Endothelial cell of umbilical vein (primary cell): ENCODE measurements at regions not wholly inside any gene's neighbourhood (a gene's known extent, or its start where the extent isn't known, plus 50 kb on each side); places are given as distances from the start of the nearest gene placed in this dataset.

Experiments used
- BruUV-seq: library from RNA; stranded (reverse); fragments of 400-500 nt; replicated peaks from 2 replicates; lab custom pipeline; 2021; lab: Mats Ljungman, UMichigan
- CTCF ChIA-PET: fragments of 300-600, 350-600 bp; sonication (Branson Sonifier 250); formaldehyde crosslinking; loops from one replicate; lab custom pipeline; 2021; ENCODE audit warnings: antibody characterized with exemption, inconsistent platforms; lab: Charles Lee
- POLR2A ChIA-PET: fragments of 300-600, 350-600 bp; sonication (Branson Sonifier 250); formaldehyde crosslinking; loops from one replicate; lab custom pipeline; 2021; ENCODE audit warnings: antibody characterized with exemption, inconsistent platforms; lab: Charles Lee
- DNase-seq: peaks from one replicate; pipeline ENCODE4 v3.0.0-alpha.2; 2011; ENCODE audit warnings: low read depth, low spot score
- FAIRE-seq: peaks from 2 replicates; lab custom pipeline; 2011; peaks lifted over from hg19 to GRCh38; lab: Jason Lieb, UNC
- H2AFZ ChIP-seq: 2 replicates; pipeline ENCODE4 v1.6.0; 2012; ENCODE audit warnings: low read depth, low read length, control low read depth, inconsistent platforms
- H3K27ac ChIP-seq: 2 replicates; pipeline ENCODE4 v1.5.1; 2011; ENCODE audit warnings: low read depth, mild to moderate bottlenecking, control low read depth, low read length, moderate library complexity; ENCODE audit not compliant: insufficient read depth
- H3K27me3 ChIP-seq, 2 experiments: 2 replicates each; pipeline versions ENCODE4 v1.6.0 to v1.6.1; 2011; ENCODE audit warnings: low read length in 2 of 2, mixed read lengths in 1 of 2; ENCODE audit not compliant: control insufficient read depth in 2 of 2, insufficient read depth in 2 of 2
- H3K36me3 ChIP-seq, 2 experiments: 2 replicates in 1 of 2; 3 replicates in 1 of 2; pipeline ENCODE4 v1.5.1; 2011; ENCODE audit warnings: low read length in 2 of 2, mild to moderate bottlenecking in 1 of 2, moderate library complexity in 1 of 2; ENCODE audit not compliant: control insufficient read depth in 2 of 2, insufficient read depth in 2 of 2; ENCODE audit errors: extremely low read depth in 1 of 2
- H3K4me1 ChIP-seq: 3 replicates; pipeline ENCODE4 v1.5.1; 2011; ENCODE audit warnings: mild to moderate bottlenecking, low read length; ENCODE audit not compliant: control insufficient read depth, insufficient read depth; ENCODE audit errors: extremely low read depth
- H3K4me2 ChIP-seq: 2 replicates; pipeline ENCODE4 v1.6.1; 2011; ENCODE audit warnings: low read length, control low read depth, mixed read lengths; ENCODE audit not compliant: insufficient read depth
- H3K4me3 ChIP-seq, 3 experiments: fragments of 200-600 bp in 1 of 3; sonication (generic), shearing (Covaris generic) in 1 of 3; replicated peaks in 1 of 3; 2 replicates each; pipeline ENCODE4 v1.5.1; 2011 to 2016; ENCODE audit warnings: control low read depth in 3 of 3, low read length in 3 of 3, mild to moderate bottlenecking in 2 of 3, inconsistent platforms in 1 of 3, low read depth in 1 of 3, moderate library complexity in 1 of 3; ENCODE audit not compliant: insufficient read depth in 1 of 3
- H3K79me2 ChIP-seq: 2 replicates; pipeline ENCODE4 v1.6.0; 2012; ENCODE audit warnings: low read length, inconsistent platforms; ENCODE audit not compliant: control insufficient read depth, insufficient read depth
- H3K9ac ChIP-seq: replicated peaks from 2 replicates; pipeline ENCODE3; 2011; ENCODE audit warnings: low read length, control low read depth; ENCODE audit not compliant: insufficient read depth; ENCODE audit errors: extremely low read depth
- H3K9me1 ChIP-seq: replicated peaks from 3 replicates; pipeline ENCODE4 v1.6.0; 2011; ENCODE audit warnings: mild to moderate bottlenecking, low read length; ENCODE audit not compliant: control insufficient read depth, insufficient read depth; ENCODE audit errors: extremely low read depth
- H3K9me3 ChIP-seq: replicated peaks from 2 replicates; pipeline ENCODE4 v1.5.1; 2012; ENCODE audit warnings: low read length, inconsistent platforms; ENCODE audit not compliant: control insufficient read depth, insufficient read depth
- H4K20me1 ChIP-seq: replicated peaks from 2 replicates; pipeline ENCODE3; 2011; ENCODE audit warnings: mild to moderate bottlenecking, low read length; ENCODE audit not compliant: control insufficient read depth, insufficient read depth; ENCODE audit errors: extremely low read depth
- CTCF ChIP-seq, 2 donors: IDR thresholded peaks; 1 replicate in 1 of 2; 2 replicates in 1 of 2; pipeline ENCODE4 v1.5.1; 2011; ENCODE audit warnings: low read length in 2 of 2, mild to moderate bottlenecking in 2 of 2, moderate library complexity in 2 of 2, control low read depth in 1 of 2, inconsistent platforms in 1 of 2, low read depth in 1 of 2; ENCODE audit not compliant: insufficient read depth in 1 of 2; ENCODE audit errors: extremely low read depth in 1 of 2
- EZH2 ChIP-seq: IDR thresholded peaks from 2 replicates; pipeline ENCODE4 v1.6.1; 2012; ENCODE audit warnings: borderline replicate concordance, low read depth, mild to moderate bottlenecking, moderate library complexity, low read length, inconsistent platforms; ENCODE audit not compliant: severe bottlenecking
- FOS ChIP-seq: IDR thresholded peaks from 2 replicates; pipeline ENCODE4 v1.6.1; 2011; ENCODE audit warnings: mild to moderate bottlenecking, low read length, moderate library complexity, borderline replicate concordance; ENCODE audit not compliant: insufficient read depth
- GATA2 ChIP-seq: IDR thresholded peaks from 2 replicates; pipeline ENCODE4 v1.7.0; 2011; ENCODE audit warnings: low read depth, mild to moderate bottlenecking, moderate library complexity, mixed read lengths, low read length; ENCODE audit not compliant: insufficient read length, insufficient read depth
- JUN ChIP-seq: IDR thresholded peaks from 2 replicates; pipeline ENCODE4 v1.6.1; 2011; ENCODE audit warnings: borderline replicate concordance, low read depth; ENCODE audit not compliant: insufficient read length, insufficient read depth
- MAX ChIP-seq: IDR thresholded peaks from 2 replicates; pipeline ENCODE4 v1.6.1; 2011; ENCODE audit not compliant: insufficient read depth, insufficient read length
- MYC ChIP-seq: IDR thresholded peaks from one replicate; pipeline ENCODE4 v1.6.1; 2011; ENCODE audit warnings: mild to moderate bottlenecking, low read depth, low read length
- POLR2A ChIP-seq: IDR thresholded peaks from 2 replicates; pipeline ENCODE4 v1.6.1; 2012; ENCODE audit warnings: low read depth, mild to moderate bottlenecking, control low read depth, low read length
- POLR2AphosphoS5 ChIP-seq: IDR thresholded peaks from 2 replicates; pipeline ENCODE4 v1.6.1; 2012; ENCODE audit warnings: low read depth, mild to moderate bottlenecking, control low read depth, low read length, moderate library complexity; ENCODE audit not compliant: insufficient read depth
- dilution Hi-C: fragments of 300-500 bp; cut with MboI; formaldehyde crosslinking; loops from one replicate; pipeline ENCODE4 v1.15.0; 2019; ENCODE audit warnings: low sequenced_read_pairs; ENCODE audit not compliant: extremely low pct_ligation_motif_present
- intact Hi-C: fragments of 100-400 bp; cut with micrococcal nuclease; formaldehyde crosslinking; loops from one replicate; pipeline ENCODE4 v1.10.0; 2022

- H3K4me1 ChIP-seq: no peaks in the 10 kb centered on the region
- intact Hi-C loops: no loop called here
- H2AFZ ChIP-seq: no peak overlapping the region
- H3K9me3 ChIP-seq: no peaks in the 10 kb centered on the region
- H3K9ac ChIP-seq: no peak overlapping the region
- DNase-seq (no peak), FAIRE-seq (no peak)
- BruUV-seq: no TSS peak
- no peak for TF ChIP-seq MYC
- TF ChIP-seq POLR2A: no peak
- no peak for TF ChIP-seq FOS
- no peak for TF ChIP-seq GATA2
- no peak for TF ChIP-seq POLR2AphosphoS5
- no peak for TF ChIP-seq CTCF (IDR thresholded peaks at IDR 0.05; ENCODE audit: extremely low read depth in 1 of 2, insufficient read depth in 1 of 2, low read depth in 1 of 2, low read length in 2 of 2)
- no peak for TF ChIP-seq EZH2
- TF ChIP-seq JUN: no peak
- no peak for TF ChIP-seq MAX
- ChIA-PET POLR2A (no interaction called here), CTCF (interaction anchor here (0.7 to 1.4 kb wide), 2 partner anchors 10 to 1141 kb away, joined by 3 read pairs; no protein-coding TSS in a partner anchor)
- no peaks in the 10 kb centered on the region for H3K36me3 ChIP-seq
- H3K4me2 ChIP-seq: no peak overlapping the region
- dilution Hi-C loops: no loop called here
- no peak overlapping the region for H3K27ac ChIP-seq
- H3K9me1 ChIP-seq: no peaks in the 10 kb centered on the region
- H4K20me1 ChIP-seq: no peaks in the 10 kb centered on the region
- peaks cover 0 to 7% of the 10 kb centered on the region in 2 experiments for H3K27me3 ChIP-seq
- no peaks in the 10 kb centered on the region for H3K79me2 ChIP-seq
- no peak overlapping the region for H3K4me3 ChIP-seq
These were observed 101.3 kb downstream of the AKAP11 start for GRCh38 chr13:42373048-42373812.
